Mammary epithelial cell (primary cell): ENCODE measurements at regions not wholly inside any gene's neighbourhood (a gene's known extent, or its start where the extent isn't known, plus 50 kb on each side); places are given as distances from the start of the nearest gene placed in this dataset.

Source experiments
- EZH2 ChIP-seq: IDR thresholded peaks from 2 replicates; pipeline ENCODE4 v1.6.1; 2012; ENCODE audit warnings: low read length, inconsistent platforms, borderline replicate concordance
- TF ChIP-seq, protein P1 (sequence below), 2 donors: IDR thresholded peaks in 1 of 2; conservative IDR thresholded peaks in 1 of 2; 2 replicates each; pipeline ENCODE4 v1.5.1; 2011 to 2012; ENCODE audit warnings: inconsistent platforms in 2 of 2, low read length in 2 of 2, mild to moderate bottlenecking in 2 of 2, control low read depth in 1 of 2, low read depth in 1 of 2; ENCODE audit not compliant: insufficient read depth in 1 of 2; ENCODE audit errors: extremely low read depth in 1 of 2

DNA sequence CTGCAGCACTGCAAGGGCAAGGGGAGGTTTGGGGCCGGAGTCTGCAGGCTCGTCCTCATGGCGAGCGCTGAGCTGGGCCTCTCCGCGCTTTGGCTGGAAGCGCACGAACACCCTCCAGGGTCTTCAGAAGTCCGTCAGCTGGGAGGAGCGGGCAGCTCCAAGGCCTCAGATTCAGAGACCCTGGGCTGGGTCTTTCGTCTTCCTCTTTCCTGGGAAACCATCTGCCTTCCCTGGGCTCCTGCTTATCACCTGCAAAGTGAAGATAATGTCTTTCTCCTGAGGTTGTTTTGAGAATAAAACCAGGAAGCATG is 525.6 kb downstream of the BRD1 start:
- TF ChIP-seq, protein P1, sequence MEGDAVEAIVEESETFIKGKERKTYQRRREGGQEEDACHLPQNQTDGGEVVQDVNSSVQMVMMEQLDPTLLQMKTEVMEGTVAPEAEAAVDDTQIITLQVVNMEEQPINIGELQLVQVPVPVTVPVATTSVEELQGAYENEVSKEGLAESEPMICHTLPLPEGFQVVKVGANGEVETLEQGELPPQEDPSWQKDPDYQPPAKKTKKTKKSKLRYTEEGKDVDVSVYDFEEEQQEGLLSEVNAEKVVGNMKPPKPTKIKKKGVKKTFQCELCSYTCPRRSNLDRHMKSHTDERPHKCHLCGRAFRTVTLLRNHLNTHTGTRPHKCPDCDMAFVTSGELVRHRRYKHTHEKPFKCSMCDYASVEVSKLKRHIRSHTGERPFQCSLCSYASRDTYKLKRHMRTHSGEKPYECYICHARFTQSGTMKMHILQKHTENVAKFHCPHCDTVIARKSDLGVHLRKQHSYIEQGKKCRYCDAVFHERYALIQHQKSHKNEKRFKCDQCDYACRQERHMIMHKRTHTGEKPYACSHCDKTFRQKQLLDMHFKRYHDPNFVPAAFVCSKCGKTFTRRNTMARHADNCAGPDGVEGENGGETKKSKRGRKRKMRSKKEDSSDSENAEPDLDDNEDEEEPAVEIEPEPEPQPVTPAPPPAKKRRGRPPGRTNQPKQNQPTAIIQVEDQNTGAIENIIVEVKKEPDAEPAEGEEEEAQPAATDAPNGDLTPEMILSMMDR (conservative IDR thresholded peaks at IDR 0.05 in 1 of 2, IDR thresholded peaks at IDR 0.05 in 1 of 2; ENCODE audit: extremely low read depth in 1 of 2, insufficient read depth in 1 of 2, low read depth in 1 of 2, low read length in 2 of 2) = no peak
- TF ChIP-seq EZH2 = no peak
